Hepatocyte (in vitro differentiated cells): ENCODE measurements at regions not wholly inside any gene's neighbourhood (a gene's known extent, or its start where the extent isn't known, plus 50 kb on each side); places are given as distances from the start of the nearest gene placed in this dataset.

ENCODE experiments used
- EZH2 ChIP-seq: fragments of 200-600 bp; sonication (generic); IDR thresholded peaks from 2 replicates; pipeline ENCODE4 v1.6.1; 2016; ENCODE audit warnings: antibody characterized with exemption, mild to moderate bottlenecking, borderline replicate concordance
- TF ChIP-seq, protein P1 (sequence below): fragments of 200-600 bp; sonication (generic); IDR thresholded peaks from 2 replicates; pipeline ENCODE4 v1.5.1; 2016; ENCODE audit warnings: antibody characterized with exemption, mild to moderate bottlenecking; ENCODE audit not compliant: poor library complexity

DNA sequence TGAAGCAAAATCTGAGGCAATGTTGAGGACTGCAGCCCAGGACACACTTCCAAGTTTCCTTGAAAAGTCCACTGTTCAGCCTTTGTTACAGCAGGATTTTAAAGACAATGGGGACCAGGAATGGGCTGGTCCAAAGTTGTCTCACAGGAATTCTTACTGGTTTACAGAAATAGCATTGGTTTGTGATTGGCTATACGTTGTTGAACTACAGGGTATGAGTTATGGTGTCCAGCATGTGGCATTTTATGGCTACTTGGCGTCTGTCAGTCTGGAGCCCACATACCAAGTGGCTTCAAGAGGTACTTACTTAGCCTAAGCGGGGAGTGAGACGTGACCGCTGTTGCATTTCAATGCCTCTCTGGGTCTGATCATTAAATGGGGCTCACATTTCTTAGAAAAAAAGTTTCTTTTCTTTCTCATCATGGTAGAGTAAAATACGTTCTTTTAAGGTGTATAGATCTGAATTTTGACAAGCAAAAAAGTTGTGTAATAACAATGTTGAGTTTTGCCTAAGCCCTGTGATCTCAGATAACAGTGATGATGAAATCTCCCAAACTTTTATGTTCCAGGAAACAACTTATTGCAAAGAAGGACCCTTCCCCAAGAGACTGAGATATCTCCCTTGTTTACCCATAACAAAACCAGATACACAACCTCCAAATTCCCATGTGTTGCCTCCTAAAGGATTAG, 100.0 kb upstream of the TRIM24 start:
- TF ChIP-seq, protein P1, sequence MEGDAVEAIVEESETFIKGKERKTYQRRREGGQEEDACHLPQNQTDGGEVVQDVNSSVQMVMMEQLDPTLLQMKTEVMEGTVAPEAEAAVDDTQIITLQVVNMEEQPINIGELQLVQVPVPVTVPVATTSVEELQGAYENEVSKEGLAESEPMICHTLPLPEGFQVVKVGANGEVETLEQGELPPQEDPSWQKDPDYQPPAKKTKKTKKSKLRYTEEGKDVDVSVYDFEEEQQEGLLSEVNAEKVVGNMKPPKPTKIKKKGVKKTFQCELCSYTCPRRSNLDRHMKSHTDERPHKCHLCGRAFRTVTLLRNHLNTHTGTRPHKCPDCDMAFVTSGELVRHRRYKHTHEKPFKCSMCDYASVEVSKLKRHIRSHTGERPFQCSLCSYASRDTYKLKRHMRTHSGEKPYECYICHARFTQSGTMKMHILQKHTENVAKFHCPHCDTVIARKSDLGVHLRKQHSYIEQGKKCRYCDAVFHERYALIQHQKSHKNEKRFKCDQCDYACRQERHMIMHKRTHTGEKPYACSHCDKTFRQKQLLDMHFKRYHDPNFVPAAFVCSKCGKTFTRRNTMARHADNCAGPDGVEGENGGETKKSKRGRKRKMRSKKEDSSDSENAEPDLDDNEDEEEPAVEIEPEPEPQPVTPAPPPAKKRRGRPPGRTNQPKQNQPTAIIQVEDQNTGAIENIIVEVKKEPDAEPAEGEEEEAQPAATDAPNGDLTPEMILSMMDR = no peak
- no peak for TF ChIP-seq EZH2
